HCT116 (cell line): ENCODE measurements at regions not wholly inside any gene's neighbourhood (a gene's known extent, or its start where the extent isn't known, plus 50 kb on each side); places are given as distances from the start of the nearest gene placed in this dataset.

Experiments used
- ATAC-seq: fragments of 200-7000 bp; cut with Tn5 transposase; 2 replicates; pipeline ENCODE4 v1.9.1; 2020; ENCODE audit warnings: mild to moderate bottlenecking, moderate library complexity
- BruUV-seq: library from RNA; stranded (reverse); fragments of 400-500 nt; replicated peaks from 2 replicates; lab custom pipeline; 2021; lab: Mats Ljungman, UMichigan
- CTCF ChIA-PET: fragments of 300-600 bp; sonication (Branson Sonifier 250); formaldehyde crosslinking; loops from one replicate; lab custom pipeline; 2021; ENCODE audit warnings: antibody characterized with exemption; lab: Charles Lee
- POLR2A ChIA-PET: fragments of 300-600, 350-600 bp; sonication (Branson Sonifier 250); formaldehyde crosslinking; loops from one replicate; lab custom pipeline; 2021; ENCODE audit warnings: antibody characterized with exemption; lab: Charles Lee
- RAD21 ChIA-PET, 2 experiments: fragments of 300-600 bp; sonication (Branson Sonifier 250); formaldehyde crosslinking; loops; one replicate each; lab custom pipeline; 2023; ENCODE audit warnings: low total read pairs in 2 of 2; ENCODE audit not compliant: uncharacterized antibody in 2 of 2, unreplicated experiment in 2 of 2, low non-redundant PET in 1 of 2; lab: Charles Lee
- DNase-seq: peaks from one replicate; pipeline ENCODE4 v3.0.0-alpha.2; 2010; ENCODE audit warnings: low read depth, low spot score
- H2AFZ ChIP-seq: fragments of 200-600 bp; shearing (Covaris generic), sonication (generic); 2 replicates; pipeline ENCODE4 v1.6.1; 2017; ENCODE audit warnings: low read depth, mixed run types, mixed read lengths, antibody characterized with exemption, low read length; ENCODE audit not compliant: poor library complexity, severe bottlenecking
- H3K27ac ChIP-seq: 2 replicates; pipeline ENCODE4 v1.5.1; 2012; ENCODE audit warnings: low read depth, low read length
- H3K27me3 ChIP-seq: fragments of 200-600 bp; sonication (generic); 2 replicates; pipeline ENCODE4 v1.6.1; 2016; ENCODE audit warnings: mixed run types, low read length, mixed read lengths; ENCODE audit not compliant: insufficient read depth
- H3K36me3 ChIP-seq, 2 experiments: fragments of 200-500 bp in 1 of 2; fragments of 200-600 bp in 1 of 2; sonication (Bioruptor generic) in 1 of 2; sonication (generic) in 1 of 2; 2 replicates each; pipeline versions ENCODE4 v1.5.1 to v1.6.1; 2014 to 2016; ENCODE audit warnings: low read length in 2 of 2, inconsistent platforms in 1 of 2, mixed read lengths in 1 of 2, mixed run types in 1 of 2; ENCODE audit not compliant: insufficient read depth in 2 of 2, control insufficient read depth in 1 of 2
- H3K4me1 ChIP-seq, 2 experiments: fragments of 200-600 bp in 1 of 2; sonication (generic) in 1 of 2; 2 replicates each; pipeline versions ENCODE4 v1.5.1 to v1.6.1; 2012 to 2017; ENCODE audit warnings: low read length in 2 of 2, inconsistent platforms in 1 of 2, mild to moderate bottlenecking in 1 of 2, mixed read lengths in 1 of 2, mixed run types in 1 of 2, moderate library complexity in 1 of 2; ENCODE audit not compliant: insufficient read depth in 2 of 2, control insufficient read depth in 1 of 2
- H3K4me2 ChIP-seq: fragments of 200-600 bp; sonication (generic); 2 replicates; pipeline ENCODE4 v1.6.1; 2017; ENCODE audit warnings: mixed run types, low read length, mixed read lengths
- H3K4me3 ChIP-seq, 2 experiments: fragments of 200-600 bp in 1 of 2; sonication (generic) in 1 of 2; replicated peaks in 1 of 2; 2 replicates each; pipeline ENCODE4 v1.5.1; 2011 to 2016; ENCODE audit warnings: low read length in 2 of 2, control low read depth in 1 of 2, low read depth in 1 of 2, mild to moderate bottlenecking in 1 of 2, mixed read lengths in 1 of 2, mixed run types in 1 of 2
- H3K79me2 ChIP-seq: fragments of 200-600 bp; sonication (generic); 2 replicates; pipeline ENCODE4 v1.6.1; 2017; ENCODE audit warnings: mild to moderate bottlenecking, mixed run types, low read length, moderate library complexity, mixed read lengths; ENCODE audit not compliant: insufficient read depth
- H3K9ac ChIP-seq: fragments of 200-600 bp; sonication (generic); 2 replicates; pipeline ENCODE4 v1.6.1; 2016; ENCODE audit warnings: low read length, mixed read lengths
- H3K9me2 ChIP-seq: fragments of 200-600 bp; sonication (generic), shearing (Covaris generic); 2 replicates; pipeline ENCODE4 v1.6.1; 2017; ENCODE audit warnings: mixed run types, mild to moderate bottlenecking, moderate library complexity; ENCODE audit not compliant: insufficient read depth
- H3K9me3 ChIP-seq, 2 experiments: fragments of 200-500 bp in 1 of 2; fragments of 200-600 bp in 1 of 2; sonication (Bioruptor generic) in 1 of 2; sonication (generic) in 1 of 2; 2 replicates each; pipeline ENCODE4 v1.6.1; 2014 to 2017; ENCODE audit warnings: low read length in 2 of 2, mixed read lengths in 2 of 2, inconsistent platforms in 1 of 2, low read depth in 1 of 2, mild to moderate bottlenecking in 1 of 2, mixed run types in 1 of 2, moderate library complexity in 1 of 2; ENCODE audit not compliant: control insufficient read depth in 1 of 2, insufficient read depth in 1 of 2
- H4K20me1 ChIP-seq: fragments of 200-600 bp; sonication (generic), shearing (Covaris generic); 2 replicates; pipeline ENCODE4 v1.6.1; 2017; ENCODE audit warnings: mixed run types, mild to moderate bottlenecking, moderate library complexity; ENCODE audit not compliant: insufficient read depth
- CBX3 ChIP-seq: IDR thresholded peaks from 2 replicates; pipeline ENCODE4 v1.6.1; 2012; ENCODE audit warnings: low read depth
- ELF1 ChIP-seq: IDR thresholded peaks from 2 replicates; pipeline ENCODE4 v1.6.1; 2012; ENCODE audit warnings: low read depth, borderline replicate concordance
- FOSL1 ChIP-seq: IDR thresholded peaks from 2 replicates; pipeline ENCODE4 v1.6.1; 2012; ENCODE audit warnings: low read depth
- POLR2AphosphoS5 ChIP-seq: IDR thresholded peaks from 2 replicates; pipeline ENCODE4 v1.6.1; 2011; ENCODE audit warnings: mild to moderate bottlenecking, low read depth, low read length, moderate library complexity
- RAD21 ChIP-seq: IDR thresholded peaks from 2 replicates; pipeline ENCODE4 v1.6.1; 2012; ENCODE audit warnings: low read depth, mild to moderate bottlenecking
- SIN3A ChIP-seq: IDR thresholded peaks from 2 replicates; pipeline ENCODE4 v1.6.1; 2012; ENCODE audit warnings: low read depth
- SRF ChIP-seq: IDR thresholded peaks from 2 replicates; pipeline ENCODE4 v1.6.1; 2012; ENCODE audit warnings: low read depth
- YY1 ChIP-seq: IDR thresholded peaks from 2 replicates; pipeline ENCODE4 v1.6.1; 2011; ENCODE audit warnings: low read length, low read depth, moderate library complexity, mild to moderate bottlenecking; ENCODE audit not compliant: insufficient replicate concordance; ENCODE audit errors: extremely low read depth
- ZBTB33 ChIP-seq: IDR thresholded peaks from 2 replicates; pipeline ENCODE4 v1.6.1; 2011; ENCODE audit warnings: mild to moderate bottlenecking, low read length, moderate library complexity; ENCODE audit not compliant: insufficient replicate concordance; ENCODE audit errors: extremely low read depth
- intact Hi-C: fragments of 100-400 bp; cut with micrococcal nuclease; formaldehyde crosslinking; loops from 2 replicates; pipeline ENCODE4 v1.10.0; 2022

- no TSS peak for BruUV-seq
- intact Hi-C loops = no loop called here
- no peak overlapping the region for H3K4me2 ChIP-seq
These were observed 1078.2 kb downstream of the EPHA7 start for GRCh38 chr6:92341201-92341600.

More at GRCh38 chr6:92341201-92341600, 1078.2 kb downstream of the EPHA7 start:
- Histone ChIP-seq H3K27me3 (no peaks in the 10 kb centered on the region), H3K4me1 (no peaks in the 10 kb centered on the region), H2AFZ (no peak overlapping the region), H3K27ac (no peak overlapping the region), H3K9me3 (peaks cover 7 to 16% of the 10 kb centered on the region in 2 experiments; a peak in 3 of 4 replicates), H3K4me3 (no peak overlapping the region), H3K36me3 (no peaks in the 10 kb centered on the region), H4K20me1 (no peaks in the 10 kb centered on the region), H3K9ac (no peak overlapping the region), H3K79me2 (no peaks in the 10 kb centered on the region), H3K9me2 (no peaks in the 10 kb centered on the region)
- RAD21 ChIA-PET = no interaction called here
- POLR2A ChIA-PET = no interaction called here
- CTCF ChIA-PET = no interaction called here
- TF ChIP-seq FOSL1 (no peak), RAD21 (no peak), POLR2AphosphoS5 (no peak), ELF1 (no peak), SIN3A (no peak), ZBTB33 (no peak), YY1 (no peak), SRF (no peak), CBX3 (no peak)
- no peak for DNase-seq
- no peak for ATAC-seq
